Caco-2 (cell line): ENCODE measurements at regions not wholly inside any gene's neighbourhood (a gene's known extent, or its start where the extent isn't known, plus 50 kb on each side); places are given as distances from the start of the nearest gene placed in this dataset.

Source experiments
- BruUV-seq: library from RNA; stranded (reverse); fragments of 400-500 nt; replicated peaks from 2 replicates; lab custom pipeline; 2021; lab: Mats Ljungman, UMichigan
- CTCF ChIA-PET: fragments of 300-600 bp; sonication (Branson Sonifier 250); formaldehyde crosslinking; loops from one replicate; lab custom pipeline; 2022; ENCODE audit warnings: antibody characterized with exemption; lab: Charles Lee
- POLR2A ChIA-PET: fragments of 300-600 bp; sonication (Branson Sonifier 250); formaldehyde crosslinking; loops from one replicate; lab custom pipeline; 2022; ENCODE audit warnings: antibody characterized with exemption; lab: Charles Lee
- DNase-seq, 2 experiments: peaks; one replicate each; pipeline versions ENCODE4 v3.0.0 to v3.0.0-alpha.2; 2020 to 2022
- H3K27me3 ChIP-seq: replicated peaks from 2 replicates; pipeline ENCODE4 v1.6.0; 2011; ENCODE audit warnings: low read length; ENCODE audit not compliant: control insufficient read depth, insufficient read depth
- H3K36me3 ChIP-seq: 2 replicates; pipeline ENCODE4 v1.5.1; 2011; ENCODE audit warnings: low read length; ENCODE audit not compliant: control insufficient read depth, insufficient read depth
- H3K4me1 ChIP-seq: fragments of 250-450 bp; sonication (Bioruptor Pico); 2 replicates; pipeline ENCODE4 v1.5.1; 2020; ENCODE audit warnings: mild to moderate bottlenecking
- H3K4me3 ChIP-seq: 2 replicates; pipeline ENCODE4 v1.5.1; 2011; ENCODE audit warnings: low read depth, mild to moderate bottlenecking, control low read depth, low read length
- H3K9me3 ChIP-seq: fragments of 250-450 bp; sonication (Bioruptor Pico); 2 replicates; pipeline ENCODE4 v1.5.1; 2020; ENCODE audit warnings: mild to moderate bottlenecking, moderate library complexity
- H3K27ac Mint-ChIP-seq: one replicate; pipeline ENCODE4 v1.8.0; 2022; ENCODE audit warnings: mixed read lengths; ENCODE audit not compliant: unreplicated experiment
- H3K27me3 Mint-ChIP-seq: one replicate; pipeline ENCODE4 v1.8.0; 2022; ENCODE audit warnings: mixed read lengths; ENCODE audit not compliant: insufficient read depth, unreplicated experiment
- H3K36me3 Mint-ChIP-seq: one replicate; pipeline ENCODE4 v1.8.0; 2022; ENCODE audit warnings: mild to moderate bottlenecking, mixed read lengths; ENCODE audit not compliant: insufficient read depth, unreplicated experiment
- H3K4me1 Mint-ChIP-seq: one replicate; pipeline ENCODE4 v1.8.0; 2022; ENCODE audit warnings: low read depth, mixed read lengths; ENCODE audit not compliant: unreplicated experiment
- H3K4me3 Mint-ChIP-seq: one replicate; pipeline ENCODE4 v1.8.0; 2022; ENCODE audit warnings: mild to moderate bottlenecking, moderate library complexity, mixed read lengths; ENCODE audit not compliant: unreplicated experiment
- H3K9me3 Mint-ChIP-seq: one replicate; pipeline ENCODE4 v1.8.0; 2022; ENCODE audit warnings: mixed read lengths; ENCODE audit not compliant: unreplicated experiment
- intact Hi-C: fragments of 100-400 bp; cut with micrococcal nuclease; formaldehyde crosslinking; loops from one replicate; pipeline ENCODE4 v1.10.0; 2022; ENCODE audit not compliant: unreplicated experiment
- TF ChIP-seq, protein P1 (sequence below), 2 experiments: fragments of 200-600 bp in 1 of 2; IDR thresholded peaks; 1 replicate in 1 of 2; 2 replicates in 1 of 2; pipeline versions ENCODE4 v1.5.1 to v1.8.0; 2011 to 2022; ENCODE audit warnings: antibody characterized with exemption in 1 of 2, control low read depth in 1 of 2, inconsistent platforms in 1 of 2, low read depth in 1 of 2, low read length in 1 of 2, mild to moderate bottlenecking in 1 of 2, moderate library complexity in 1 of 2; ENCODE audit not compliant: insufficient read depth in 1 of 2, severe bottlenecking in 1 of 2, unreplicated experiment in 1 of 2

DNA sequence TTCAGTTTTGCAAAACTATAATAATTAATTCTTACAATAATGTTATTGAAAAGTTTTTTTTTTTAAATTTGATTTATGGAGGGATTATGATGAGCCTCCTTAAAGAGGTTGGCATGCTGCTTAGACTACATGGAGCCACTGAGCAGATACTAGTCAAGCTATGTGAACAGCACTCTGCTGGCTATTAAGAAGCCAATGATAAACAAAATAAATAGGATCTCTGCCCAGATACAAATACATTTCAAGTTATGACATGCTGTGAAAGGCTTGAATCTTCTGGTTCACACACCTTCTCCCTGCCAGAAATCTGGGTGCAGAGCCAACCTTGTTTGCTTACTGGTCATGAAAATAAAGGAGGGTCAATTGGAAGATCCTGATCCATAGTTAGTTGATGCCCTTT lies 107.4 kb upstream of the NAV3 start:
- no peaks in the 10 kb centered on the region for H3K27me3 ChIP-seq
- no peaks in the 10 kb centered on the region for H3K36me3 ChIP-seq
- H3K9me3 ChIP-seq, result no peaks in the 10 kb centered on the region
- no peaks in the 10 kb centered on the region for H3K9me3 Mint-ChIP-seq
- H3K4me3 Mint-ChIP-seq, result no peak overlapping the region
- no peak overlapping the region for H3K27ac Mint-ChIP-seq
- TF ChIP-seq, protein P1, sequence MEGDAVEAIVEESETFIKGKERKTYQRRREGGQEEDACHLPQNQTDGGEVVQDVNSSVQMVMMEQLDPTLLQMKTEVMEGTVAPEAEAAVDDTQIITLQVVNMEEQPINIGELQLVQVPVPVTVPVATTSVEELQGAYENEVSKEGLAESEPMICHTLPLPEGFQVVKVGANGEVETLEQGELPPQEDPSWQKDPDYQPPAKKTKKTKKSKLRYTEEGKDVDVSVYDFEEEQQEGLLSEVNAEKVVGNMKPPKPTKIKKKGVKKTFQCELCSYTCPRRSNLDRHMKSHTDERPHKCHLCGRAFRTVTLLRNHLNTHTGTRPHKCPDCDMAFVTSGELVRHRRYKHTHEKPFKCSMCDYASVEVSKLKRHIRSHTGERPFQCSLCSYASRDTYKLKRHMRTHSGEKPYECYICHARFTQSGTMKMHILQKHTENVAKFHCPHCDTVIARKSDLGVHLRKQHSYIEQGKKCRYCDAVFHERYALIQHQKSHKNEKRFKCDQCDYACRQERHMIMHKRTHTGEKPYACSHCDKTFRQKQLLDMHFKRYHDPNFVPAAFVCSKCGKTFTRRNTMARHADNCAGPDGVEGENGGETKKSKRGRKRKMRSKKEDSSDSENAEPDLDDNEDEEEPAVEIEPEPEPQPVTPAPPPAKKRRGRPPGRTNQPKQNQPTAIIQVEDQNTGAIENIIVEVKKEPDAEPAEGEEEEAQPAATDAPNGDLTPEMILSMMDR (IDR thresholded peaks at IDR 0.05; ENCODE audit: insufficient read depth in 1 of 2, low read depth in 1 of 2, low read length in 1 of 2, severe bottlenecking in 1 of 2, unreplicated experiment in 1 of 2), result no peak
- BruUV-seq, result no TSS peak
- peaks cover 7% of the 10 kb centered on the region for H3K27me3 Mint-ChIP-seq
- H3K4me3 ChIP-seq, result no peak overlapping the region
- H3K36me3 Mint-ChIP-seq, result no peaks in the 10 kb centered on the region
- POLR2A ChIA-PET, result no interaction called here
- no peak for DNase-seq
- CTCF ChIA-PET, result no interaction called here
- H3K4me1 Mint-ChIP-seq, result no peaks in the 10 kb centered on the region
- no peaks in the 10 kb centered on the region for H3K4me1 ChIP-seq
- intact Hi-C loops, result no loop called here

DNA sequence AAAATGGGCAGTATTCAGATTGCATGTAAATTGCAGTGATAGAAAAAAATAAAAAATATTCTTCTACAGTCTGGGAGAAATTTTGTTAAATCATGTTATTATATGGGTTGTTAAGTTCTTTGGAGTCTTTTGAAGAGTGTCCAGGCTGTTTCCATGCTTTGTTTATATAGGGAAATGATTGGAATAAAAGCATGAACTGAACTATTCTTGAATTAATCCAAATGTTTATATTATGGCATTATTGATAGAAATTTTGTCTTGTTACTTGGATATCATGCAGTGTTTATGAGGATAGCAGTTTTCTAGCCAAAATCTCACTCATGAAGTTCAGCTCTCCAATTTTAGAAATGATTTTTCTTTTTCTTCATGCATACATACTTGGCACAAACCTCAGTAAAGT lies 108.2 kb upstream of the NAV3 start:
- TF ChIP-seq, protein P1 (IDR thresholded peaks at IDR 0.05; ENCODE audit: insufficient read depth in 1 of 2, low read depth in 1 of 2, low read length in 1 of 2, severe bottlenecking in 1 of 2, unreplicated experiment in 1 of 2), result no peak
- H3K4me3 Mint-ChIP-seq, result no peak overlapping the region
- H3K36me3 Mint-ChIP-seq, result no peaks in the 10 kb centered on the region
- POLR2A ChIA-PET, result no interaction called here
- Histone ChIP-seq H3K9me3 (no peaks in the 10 kb centered on the region), H3K27me3 (no peaks in the 10 kb centered on the region), H3K4me1 (no peaks in the 10 kb centered on the region), H3K36me3 (no peaks in the 10 kb centered on the region), H3K4me3 (no peak overlapping the region)
- no TSS peak for BruUV-seq
- CTCF ChIA-PET, result no interaction called here
- intact Hi-C loops, result no loop called here
- peaks cover 7% of the 10 kb centered on the region for H3K27me3 Mint-ChIP-seq
- H3K4me1 Mint-ChIP-seq, result no peaks in the 10 kb centered on the region
- DNase-seq, result no peak
- H3K27ac Mint-ChIP-seq, result no peak overlapping the region
- no peaks in the 10 kb centered on the region for H3K9me3 Mint-ChIP-seq

DNA sequence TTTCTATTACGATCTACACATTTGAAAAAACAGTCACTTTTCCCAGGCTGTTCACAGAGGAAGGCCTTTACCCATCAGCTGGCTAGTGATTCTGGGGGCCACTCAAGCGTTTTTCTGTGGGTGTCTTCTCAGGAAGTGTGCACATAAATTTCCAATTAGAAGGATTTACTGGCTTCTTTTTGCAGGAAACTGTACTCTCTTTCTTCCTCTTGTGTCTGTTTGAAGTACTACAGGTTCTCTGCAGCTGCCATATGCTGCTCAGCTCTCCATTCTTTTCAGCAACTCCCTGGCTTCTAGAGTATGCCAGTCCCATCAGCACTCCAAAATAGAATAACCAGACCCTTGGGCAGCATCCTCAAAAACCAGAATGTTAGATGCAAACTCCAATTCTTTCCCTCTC lies 110.4 kb upstream of the NAV3 start:
- Histone ChIP-seq H3K36me3 (no peaks in the 10 kb centered on the region), H3K9me3 (no peaks in the 10 kb centered on the region), H3K4me3 (no peak overlapping the region), H3K27me3 (no peaks in the 10 kb centered on the region), H3K4me1 (no peaks in the 10 kb centered on the region)
- intact Hi-C loops, result no loop called here
- TF ChIP-seq, protein P1 (IDR thresholded peaks at IDR 0.05; ENCODE audit: insufficient read depth in 1 of 2, low read depth in 1 of 2, low read length in 1 of 2, severe bottlenecking in 1 of 2, unreplicated experiment in 1 of 2), result no peak
- no peaks in the 10 kb centered on the region for H3K9me3 Mint-ChIP-seq
- CTCF ChIA-PET, result interaction anchor here (0.6 kb wide), 1 partner anchor 1766 kb away, joined by 7 read pairs; no protein-coding TSS in a partner anchor
- no peak overlapping the region for H3K4me3 Mint-ChIP-seq
- no peaks in the 10 kb centered on the region for H3K4me1 Mint-ChIP-seq
- no peak overlapping the region for H3K27ac Mint-ChIP-seq
- H3K36me3 Mint-ChIP-seq, result no peaks in the 10 kb centered on the region
- no peak for DNase-seq
- H3K27me3 Mint-ChIP-seq, result no peaks in the 10 kb centered on the region
- POLR2A ChIA-PET, result no interaction called here
- BruUV-seq, result no TSS peak
